Endothelial cell of hepatic sinusoid (primary cell): ENCODE measurements at regions not wholly inside any gene's neighbourhood (a gene's known extent, or its start where the extent isn't known, plus 50 kb on each side); places are given as distances from the start of the nearest gene placed in this dataset.

Experiments used
- in situ Hi-C: cut with HindIII; loops from 2 replicates; pipeline ENCODE4 v1.10.0; 2017; ENCODE audit warnings: low sequenced_read_pairs

DNA sequence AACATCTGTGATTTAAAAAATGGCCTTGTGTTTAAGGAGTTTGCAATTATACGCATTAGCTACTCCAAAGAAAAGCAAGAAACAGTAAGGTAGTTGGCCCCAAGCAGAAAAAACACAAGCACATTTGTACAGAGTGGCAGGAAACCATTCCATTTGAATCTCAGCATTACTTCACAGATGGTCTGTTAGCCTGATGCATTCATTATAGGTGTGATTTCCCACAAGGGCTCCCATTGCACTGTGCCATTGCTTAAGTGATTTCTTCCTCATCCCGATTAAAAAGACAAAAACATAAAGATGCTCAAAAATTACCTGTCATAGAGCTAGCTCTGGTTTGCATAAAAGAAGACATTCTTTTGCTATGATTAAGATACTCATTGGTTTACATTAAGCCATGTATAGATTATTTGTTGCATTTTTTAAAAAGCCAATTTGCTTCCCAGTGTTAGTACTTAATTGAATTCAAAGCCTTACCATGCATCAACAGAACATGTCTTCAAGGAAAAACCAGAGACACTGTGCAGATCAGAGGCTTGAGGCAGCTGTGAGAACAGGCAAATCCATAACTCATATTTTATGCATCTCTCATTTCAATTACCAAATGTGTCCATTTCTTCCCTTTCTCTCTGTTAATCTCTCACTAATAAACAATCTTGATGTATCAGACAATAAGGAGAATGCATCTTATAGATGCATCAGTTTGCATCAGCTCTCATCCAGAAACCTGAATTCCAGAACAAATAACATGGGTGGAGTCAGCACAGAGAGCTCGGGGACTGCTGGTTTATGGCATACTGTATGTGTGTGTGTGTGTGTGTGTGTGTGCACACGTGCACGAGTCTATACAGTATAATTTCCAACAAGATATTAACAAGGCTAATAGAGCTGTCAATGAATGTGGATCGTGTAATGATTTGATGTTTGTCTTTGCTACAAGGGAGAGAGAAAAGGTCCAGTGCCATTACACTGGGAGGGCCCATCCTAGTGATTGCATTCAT, 558.6 kb upstream of the HS6ST1 start:
- in situ Hi-C loops = no loop called here

DNA sequence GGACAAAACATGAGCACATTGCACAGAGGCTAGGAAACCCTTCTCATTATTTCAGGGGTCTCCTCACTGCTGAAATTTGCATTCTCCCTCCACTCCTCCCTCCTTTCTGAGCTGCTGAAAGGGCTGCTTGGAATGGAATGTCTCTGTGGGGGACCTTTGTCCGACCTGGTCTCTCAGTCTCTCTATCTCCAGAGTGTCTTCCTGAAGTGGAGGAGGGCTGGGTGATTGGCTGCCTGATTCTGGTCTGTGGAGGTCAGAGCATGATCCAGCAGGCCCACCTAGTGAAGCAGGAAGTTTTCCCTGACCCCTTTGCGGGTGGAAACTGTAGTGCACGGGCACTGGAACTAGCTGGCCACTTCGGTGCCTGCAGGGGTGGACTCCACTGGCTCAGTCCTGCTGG, 560.5 kb upstream of the HS6ST1 start:
- in situ Hi-C loops = no loop called here

DNA sequence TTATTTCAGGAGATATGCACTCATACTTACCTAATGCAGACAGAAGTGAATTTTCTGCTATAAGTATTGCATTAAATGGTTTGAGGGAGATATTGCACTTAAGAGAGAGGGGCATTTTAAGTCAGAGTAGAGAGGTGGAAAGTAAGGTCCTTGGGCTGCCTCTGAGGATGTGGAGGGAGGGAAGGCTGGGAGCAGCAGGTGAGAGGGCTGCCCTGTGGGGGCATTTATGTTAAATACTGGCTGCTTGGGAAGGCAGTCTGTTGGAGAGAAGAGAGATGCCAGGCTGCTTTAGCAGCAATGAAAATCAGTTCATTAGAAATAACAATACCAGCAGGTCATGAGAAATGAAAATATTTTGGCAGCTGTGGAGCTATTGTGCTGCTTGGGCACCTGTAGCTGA, 576.2 kb upstream of the HS6ST1 start:
- in situ Hi-C loops = no loop called here

DNA sequence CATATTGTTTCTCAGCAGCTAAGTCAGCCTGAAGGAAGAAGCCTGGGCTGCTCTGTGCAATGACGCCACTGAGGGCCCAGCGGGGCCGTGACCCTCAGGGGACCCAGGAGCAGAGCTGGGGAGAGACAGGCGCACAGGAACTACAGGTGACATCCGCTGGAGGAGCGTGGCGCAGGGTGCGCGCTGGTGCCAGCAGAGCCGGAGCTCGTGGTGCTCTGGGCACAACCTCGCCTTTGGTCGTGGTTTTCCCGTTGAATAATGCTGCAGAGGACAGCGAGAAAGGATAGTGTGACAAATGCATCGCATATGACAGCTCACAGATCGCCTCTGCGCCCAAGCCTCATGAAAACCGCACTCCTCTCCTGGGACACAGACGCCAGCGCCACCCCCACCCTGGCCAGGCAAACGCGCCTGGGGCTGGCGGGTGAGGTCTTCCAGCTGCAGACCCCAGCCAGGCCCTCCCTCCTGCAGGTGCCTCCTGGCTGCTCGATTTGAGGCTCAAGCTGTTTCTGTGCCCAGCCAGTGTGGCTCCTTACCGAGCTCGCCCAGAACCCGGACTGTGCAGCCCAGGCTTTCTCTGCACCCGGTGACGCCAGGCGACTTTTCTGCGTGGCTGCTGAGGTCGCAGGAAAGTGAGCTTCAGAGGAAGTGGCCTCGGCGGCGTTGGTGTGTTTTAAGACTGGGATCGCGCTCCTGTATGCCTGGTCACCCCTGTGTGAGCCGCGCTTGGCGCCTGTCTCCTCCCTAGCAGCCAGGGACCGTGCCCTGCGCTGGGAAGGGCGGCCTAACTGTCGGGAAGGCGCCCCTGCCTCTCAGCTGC, 583.1 kb upstream of the HS6ST1 start:
- in situ Hi-C loops = no loop called here

DNA sequence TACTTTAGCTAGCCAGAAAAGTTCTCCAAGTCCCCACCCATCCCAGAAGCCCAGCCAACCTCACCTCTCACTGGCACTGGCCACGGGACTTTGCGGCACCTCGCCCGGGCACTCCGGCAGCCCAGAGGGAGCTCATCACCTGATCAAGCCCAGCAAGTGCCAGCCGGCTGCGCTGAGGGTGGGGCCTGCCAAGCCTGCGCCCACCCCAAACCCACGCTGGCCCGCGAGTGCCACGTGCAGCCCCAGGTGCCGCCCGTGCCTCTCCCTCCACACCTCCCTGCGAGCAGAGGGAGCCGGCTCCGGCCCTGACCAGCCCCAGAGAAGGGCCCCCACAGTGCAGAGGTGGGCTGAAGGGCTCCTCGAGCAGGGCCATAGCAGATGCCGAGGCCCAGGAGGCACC, 585.0 kb upstream of the HS6ST1 start:
- in situ Hi-C loops = no loop called here

DNA sequence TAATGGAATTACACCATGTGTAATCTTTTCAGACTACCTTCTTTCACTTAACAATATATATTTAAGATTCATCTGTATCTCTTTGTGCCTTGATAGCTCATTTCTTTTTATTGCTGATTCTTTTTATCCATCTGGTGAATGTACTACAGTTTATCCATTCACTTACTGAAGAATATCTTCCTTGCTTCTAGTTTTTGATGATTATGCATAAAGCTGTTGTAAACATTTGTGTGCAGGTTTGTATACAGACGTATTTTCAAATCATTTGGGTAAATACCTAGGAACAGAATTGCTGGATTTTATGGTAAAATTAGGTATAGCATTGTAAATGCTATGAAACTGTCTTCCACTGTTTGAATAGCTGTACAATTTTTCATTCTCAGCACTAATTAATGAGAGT, 592.6 kb upstream of the HS6ST1 start:
- in situ Hi-C loops = no loop called here

DNA sequence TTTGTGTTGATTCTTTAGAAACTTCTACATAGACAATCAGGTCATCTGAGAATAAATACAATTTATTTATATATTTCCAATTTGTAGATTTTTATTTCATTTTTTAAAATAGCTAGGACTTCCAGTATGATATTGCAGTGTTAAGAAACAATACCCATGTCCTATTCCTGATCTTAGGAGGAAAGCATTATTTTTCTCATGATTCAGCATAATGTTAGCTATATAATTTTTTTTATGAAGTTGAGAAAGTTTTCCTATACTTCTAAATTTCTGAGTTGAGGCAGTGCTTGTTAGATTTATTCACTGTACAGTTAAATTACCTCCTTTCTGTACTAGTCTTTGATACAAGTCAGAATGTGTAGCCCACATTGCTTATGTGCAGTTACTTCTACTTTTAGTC, 595.7 kb upstream of the HS6ST1 start:
- in situ Hi-C loops = no loop called here

DNA sequence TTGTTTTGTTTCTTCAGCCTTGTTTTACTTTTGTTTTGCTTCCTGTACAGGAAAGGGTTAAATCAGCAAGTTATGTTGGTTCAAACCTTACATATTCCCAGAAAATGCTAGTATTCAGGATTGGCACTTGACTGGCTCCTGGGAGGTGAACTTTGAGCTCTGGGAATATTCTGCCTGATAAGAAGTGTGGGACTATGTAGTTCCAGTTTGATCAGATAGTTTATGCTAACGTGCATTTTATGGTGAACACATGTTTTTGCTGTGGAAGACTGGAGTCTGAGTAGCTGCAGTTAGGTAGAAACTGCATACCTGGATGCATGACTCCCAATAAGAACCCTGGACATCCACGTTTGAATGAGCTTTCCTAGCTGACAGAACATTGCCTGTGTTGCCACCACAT, 603.1 kb upstream of the HS6ST1 start:
- in situ Hi-C loops = no loop called here

DNA sequence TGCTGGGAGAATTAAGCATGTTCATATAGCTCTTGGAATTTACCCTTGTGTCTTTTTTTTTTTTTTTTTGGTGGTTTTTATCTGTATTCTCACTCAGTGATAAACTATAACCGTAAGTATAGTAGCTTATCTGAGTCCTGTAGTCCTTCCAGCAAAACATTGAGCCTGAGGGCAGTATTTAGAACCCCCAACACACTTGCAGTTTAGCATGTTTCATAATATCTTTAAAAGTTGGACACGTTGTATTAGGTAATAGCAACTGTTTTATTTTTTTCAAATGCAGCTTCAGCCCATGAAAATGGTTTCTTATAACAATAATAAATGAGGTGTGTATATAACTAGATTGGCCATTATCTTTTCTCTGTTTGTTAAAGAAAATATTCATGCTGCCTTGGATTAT, 603.5 kb upstream of the HS6ST1 start:
- in situ Hi-C loops = no loop called here

DNA sequence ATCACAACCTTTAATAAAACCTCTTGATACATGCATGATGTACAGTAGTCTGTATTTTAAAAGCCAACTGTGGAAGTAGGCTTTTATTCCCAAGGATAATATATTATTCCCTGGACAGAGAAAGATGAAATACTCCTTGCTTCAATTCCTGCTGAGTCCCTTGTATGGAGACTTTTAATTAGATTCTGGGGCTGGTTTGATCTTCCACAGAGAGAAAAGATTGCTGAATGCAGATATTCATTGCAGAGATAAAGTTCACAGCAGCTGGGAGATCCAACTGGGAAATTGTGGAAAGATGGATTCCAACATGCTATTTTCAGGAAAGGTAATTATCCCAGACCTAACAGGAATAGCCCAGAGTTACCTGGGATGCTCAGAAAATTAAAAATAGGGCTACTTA, 607.0 kb upstream of the HS6ST1 start:
- in situ Hi-C loops = no loop called here

DNA sequence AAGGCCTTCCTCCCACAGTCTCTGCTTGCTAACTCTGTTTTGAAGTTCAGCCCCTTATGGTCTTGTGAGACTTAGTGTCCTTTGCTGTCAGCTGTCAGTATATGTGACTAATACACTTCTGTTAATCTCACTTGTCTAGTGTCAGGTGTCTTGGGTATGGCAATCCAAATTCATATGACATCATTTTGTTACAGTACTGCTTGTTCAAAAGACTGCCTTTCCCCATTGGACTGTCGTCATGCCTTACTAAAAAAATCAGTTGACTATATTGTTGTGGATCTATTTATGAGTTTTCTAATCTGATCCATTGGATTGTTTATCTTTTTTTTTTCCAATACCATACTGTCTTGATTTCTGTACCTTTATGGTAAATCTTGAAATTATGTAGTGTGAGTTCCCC, 611.4 kb upstream of the HS6ST1 start:
- in situ Hi-C loops = no loop called here

DNA sequence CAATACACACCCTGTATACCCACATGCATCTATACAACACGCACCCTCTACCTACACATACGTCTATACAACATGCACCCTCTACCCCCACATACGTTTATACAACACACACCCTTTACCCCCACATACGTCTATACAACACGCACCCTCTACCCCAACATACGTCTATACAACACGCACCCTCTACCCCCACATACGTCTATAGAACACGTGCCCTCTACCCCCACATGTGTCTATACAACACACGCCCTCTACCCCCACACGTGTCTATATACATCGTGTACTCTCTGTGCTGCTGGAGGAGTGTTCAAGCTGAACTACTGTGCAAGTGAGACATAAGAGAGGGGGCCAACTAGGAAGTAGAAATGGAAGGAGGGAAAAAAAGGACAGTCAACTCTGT, 621.7 kb upstream of the HS6ST1 start:
- in situ Hi-C loops = no loop called here

DNA sequence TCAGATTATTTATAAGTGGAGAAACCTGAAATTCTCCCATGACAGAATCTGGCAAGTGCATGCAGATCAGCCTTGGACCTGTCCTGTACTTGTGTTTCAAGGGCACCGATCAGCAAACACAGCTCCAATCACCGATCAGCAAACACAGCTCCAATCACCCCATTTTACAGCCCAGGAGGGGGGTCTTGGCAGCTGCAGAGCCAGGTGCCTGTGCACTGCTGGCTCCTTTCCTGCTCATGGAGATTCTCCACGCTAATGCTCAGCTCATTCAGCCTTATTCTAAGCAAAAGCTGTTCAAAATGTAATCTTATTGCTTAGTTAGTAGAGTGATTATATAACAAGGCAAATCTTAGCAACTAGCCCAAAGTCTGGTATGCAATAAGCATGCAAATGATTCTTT, 623.1 kb upstream of the HS6ST1 start:
- in situ Hi-C loops = no loop called here

DNA sequence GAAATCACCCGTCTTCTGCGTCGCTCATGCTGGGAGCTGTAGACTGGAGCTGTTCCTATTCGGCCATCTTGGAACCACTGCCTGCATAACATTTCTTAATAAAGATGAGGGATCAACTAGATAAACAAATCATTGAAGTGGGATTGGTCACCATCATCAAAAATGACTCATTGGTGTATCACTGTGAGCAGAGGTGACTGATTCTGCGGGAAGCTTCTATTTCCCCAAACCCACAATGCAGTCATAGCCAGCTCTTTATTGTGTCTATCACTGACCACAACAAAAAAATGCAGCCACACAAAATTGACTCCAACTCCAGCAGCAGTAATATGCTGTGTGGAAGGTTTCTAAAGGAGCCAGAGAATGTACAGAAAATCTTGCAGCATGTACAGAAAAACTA, 630.7 kb upstream of the HS6ST1 start:
- in situ Hi-C loops = no loop called here

DNA sequence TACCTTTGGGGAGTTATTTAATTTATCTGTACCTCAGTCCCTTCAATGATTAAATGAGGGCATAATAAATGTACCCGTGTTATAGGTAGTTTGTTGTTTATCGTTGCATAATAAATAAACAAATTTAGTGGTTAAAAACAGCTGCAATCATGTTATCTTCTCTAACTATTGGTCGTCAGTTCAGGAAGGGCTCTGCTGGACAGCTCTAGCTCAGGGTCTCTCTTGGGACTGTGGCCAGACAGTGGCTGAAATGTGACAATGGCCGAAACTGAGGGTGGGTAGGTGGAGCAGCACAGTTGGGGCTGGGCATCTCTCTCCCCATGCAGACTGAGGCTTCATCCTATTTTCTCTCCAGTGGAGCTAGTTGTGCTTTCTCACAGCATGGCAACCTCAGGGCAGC, 632.1 kb upstream of the HS6ST1 start:
- in situ Hi-C loops = no loop called here

DNA sequence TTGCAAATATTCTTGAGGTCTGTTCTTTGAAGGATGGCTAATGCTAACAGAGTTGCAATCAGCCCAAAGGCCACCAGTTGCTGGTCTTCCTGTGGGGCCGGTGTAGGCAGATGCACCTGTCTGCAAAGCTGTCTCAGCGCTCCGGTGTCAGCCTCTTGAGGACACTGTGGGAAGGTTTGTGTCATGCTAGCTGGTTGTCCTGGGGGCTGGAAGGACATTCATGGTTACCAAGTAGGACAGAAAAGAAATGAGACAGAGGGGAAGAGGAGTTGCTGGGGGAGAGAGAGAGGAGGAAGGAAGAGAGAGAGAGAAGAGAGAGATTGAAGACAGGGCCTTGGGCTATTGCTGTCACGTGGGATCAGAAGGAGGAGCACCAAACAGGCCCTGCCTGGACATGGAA, 639.6 kb upstream of the HS6ST1 start:
- in situ Hi-C loops = no loop called here

DNA sequence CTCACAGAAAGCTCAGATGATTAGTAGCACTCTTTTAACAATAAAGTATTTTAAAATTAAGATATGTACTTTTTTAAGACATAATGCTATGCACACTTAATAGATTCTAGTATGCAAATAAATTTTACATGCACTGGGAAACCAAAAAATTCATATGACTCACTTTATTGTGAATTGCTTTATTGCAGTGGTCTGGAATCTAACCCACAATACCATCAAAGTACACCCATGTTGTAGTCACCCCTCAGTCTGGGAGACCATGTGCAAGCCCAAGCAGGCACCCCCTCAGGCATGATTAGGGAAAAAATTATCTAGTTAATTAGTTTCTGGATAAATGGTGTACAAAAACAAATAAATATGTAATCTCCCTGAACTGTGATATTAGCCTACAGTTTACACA, 649.0 kb upstream of the HS6ST1 start:
- in situ Hi-C loops = no loop called here

DNA sequence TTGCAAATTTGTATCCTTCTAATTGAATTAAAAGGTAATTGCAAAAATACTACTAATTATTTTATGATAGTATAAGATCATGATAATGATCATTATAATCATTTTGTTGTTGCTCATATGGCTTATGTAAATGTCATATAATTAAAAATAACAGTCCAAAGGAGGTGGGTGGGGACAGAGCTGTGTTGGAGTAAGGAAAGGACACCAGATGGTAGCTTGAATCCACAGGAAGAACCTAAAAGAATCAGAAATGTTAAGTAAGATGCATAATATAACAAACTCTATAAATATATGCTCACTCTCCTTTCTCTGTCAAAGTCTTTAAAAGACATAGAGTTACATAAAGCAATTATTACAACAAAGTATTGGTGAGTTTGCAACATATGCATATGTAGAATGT, 650.7 kb upstream of the HS6ST1 start:
- in situ Hi-C loops = no loop called here

DNA sequence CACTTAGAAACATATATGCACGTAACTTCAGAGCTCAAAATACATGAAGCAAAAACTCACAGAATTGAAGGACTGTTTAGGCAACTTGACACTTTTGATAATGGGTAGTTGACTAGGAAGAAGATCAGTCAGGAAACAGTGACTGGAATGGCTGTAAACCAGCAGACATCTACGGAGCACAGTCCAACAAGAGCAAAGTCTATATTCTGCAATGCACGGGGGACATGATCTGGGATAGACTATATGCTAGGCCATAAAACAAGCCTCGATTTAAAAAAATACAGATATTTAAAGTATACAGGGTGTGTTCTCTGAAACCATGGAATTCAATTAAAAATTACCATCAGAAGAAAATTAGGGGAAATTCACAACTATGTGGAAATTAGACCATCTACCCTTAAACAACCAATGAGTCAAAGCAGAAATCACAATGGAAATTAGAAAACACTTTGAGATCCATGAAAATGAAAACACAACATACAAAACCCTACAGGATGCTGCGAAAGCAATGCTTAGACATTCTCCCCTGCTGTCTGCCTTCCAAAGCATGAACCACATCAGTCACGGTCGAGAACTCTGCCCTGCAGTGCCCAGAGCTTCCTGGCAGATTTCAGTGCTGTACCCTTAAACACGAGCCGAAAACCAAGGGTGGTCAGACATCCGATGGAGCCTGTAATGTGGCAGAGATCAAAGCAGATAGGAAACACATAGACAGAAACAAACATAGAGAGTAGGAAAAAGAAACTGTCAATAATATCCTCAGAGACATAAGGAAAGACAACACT, 651.9 kb upstream of the HS6ST1 start:
- in situ Hi-C loops = no loop called here

DNA sequence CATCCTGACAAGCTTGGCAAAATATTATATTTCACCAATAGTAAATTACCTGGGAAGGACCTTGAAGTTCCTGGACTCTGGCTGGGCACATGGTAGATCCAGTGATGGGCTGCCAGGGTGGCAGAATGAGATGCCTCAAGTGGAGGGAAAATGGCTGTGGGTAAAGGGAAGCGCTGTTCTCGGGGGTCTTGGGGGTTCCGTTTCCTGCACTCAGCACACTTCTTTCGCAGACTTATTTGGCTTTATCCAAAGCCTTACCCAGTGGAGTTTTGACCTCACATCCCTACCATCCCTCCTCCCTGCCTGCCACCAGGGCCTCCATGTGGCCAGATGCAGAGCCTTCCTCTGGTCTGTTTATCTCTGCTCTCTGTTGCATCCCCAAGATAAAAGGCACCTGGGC, 654.9 kb upstream of the HS6ST1 start:
- in situ Hi-C loops = no loop called here

DNA sequence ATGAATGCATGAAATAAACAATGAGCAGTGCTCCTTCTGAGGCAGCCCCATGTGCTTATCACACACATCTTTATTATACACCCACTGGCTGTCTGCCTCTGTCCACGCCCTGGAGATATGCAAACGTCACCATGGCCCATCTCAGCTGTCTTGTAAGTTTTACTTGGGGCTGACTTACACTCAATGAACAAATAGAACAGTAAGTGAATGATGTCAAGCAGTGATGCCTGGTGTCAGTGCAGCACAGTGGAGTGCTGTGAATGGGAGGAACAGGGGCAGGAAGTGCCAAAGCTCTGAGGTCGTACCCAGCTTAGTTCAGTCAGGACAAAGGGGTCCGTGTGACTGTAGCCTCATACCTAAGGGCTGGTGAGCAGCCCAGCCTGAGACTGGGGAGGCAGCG, 659.5 kb upstream of the HS6ST1 start:
- in situ Hi-C loops = no loop called here
